GM21737 (cell line): ENCODE measurements at regions not wholly inside any gene's neighbourhood (a gene's known extent, or its start where the extent isn't known, plus 50 kb on each side); places are given as distances from the start of the nearest gene placed in this dataset.

Experiments used
- ATAC-seq: cut with Tn5 transposase; IDR thresholded peaks from one replicate; pipeline ENCODE4 v1.9.1; 2021; ENCODE audit warnings: mild to moderate bottlenecking, moderate library complexity; ENCODE audit not compliant: unreplicated experiment

GRCh38 chr9:27990524-27990923 lies 417.2 kb upstream of the C9orf72 start:
- no peak for ATAC-seq

GRCh38 chr9:27991221-27991620 lies 417.9 kb upstream of the C9orf72 start:
- ATAC-seq = no peak

- no peak for ATAC-seq
Measured at GRCh38 chr9:28001096-28001495, 427.8 kb upstream of the C9orf72 start.

GRCh38 chr9:28004900-28005299 lies 431.6 kb upstream of the C9orf72 start:
- ATAC-seq = no peak

- no peak for ATAC-seq
Measured at GRCh38 chr9:28005779-28006178, 432.5 kb upstream of the C9orf72 start.

GRCh38 chr9:28007097-28007817 lies 434.0 kb upstream of the C9orf72 start:
- no peak for ATAC-seq

GRCh38 chr9:28014212-28014611 lies 440.9 kb upstream of the C9orf72 start:
- no peak for ATAC-seq

- no peak for ATAC-seq
Measured at GRCh38 chr9:28024676-28025075, 451.4 kb upstream of the C9orf72 start.

GRCh38 chr9:28025186-28025585 lies 451.9 kb upstream of the C9orf72 start:
- ATAC-seq = no peak

- ATAC-seq = no peak
Measured at GRCh38 chr9:28031521-28032267, 458.4 kb upstream of the C9orf72 start.

GRCh38 chr9:28032268-28032590 lies 458.9 kb upstream of the C9orf72 start:
- no peak for ATAC-seq

- no peak for ATAC-seq
Measured at GRCh38 chr9:28034242-28034641, 461.0 kb upstream of the C9orf72 start.

- ATAC-seq = no peak
Measured at GRCh38 chr9:28037968-28038367, 464.7 kb upstream of the C9orf72 start.

GRCh38 chr9:28045051-28045450 lies 471.8 kb upstream of the C9orf72 start:
- no peak for ATAC-seq

GRCh38 chr9:28050046-28050445 lies 476.8 kb upstream of the C9orf72 start:
- ATAC-seq = no peak

- no peak for ATAC-seq
Measured at GRCh38 chr9:28050941-28051340, 477.7 kb upstream of the C9orf72 start.

- no peak for ATAC-seq
Measured at GRCh38 chr9:28051559-28052503, 478.6 kb upstream of the C9orf72 start.

GRCh38 chr9:28053096-28053777 lies 480.0 kb upstream of the C9orf72 start:
- no peak for ATAC-seq

GRCh38 chr9:28056006-28056405 lies 482.7 kb upstream of the C9orf72 start:
- ATAC-seq = no peak

GRCh38 chr9:28056466-28056865 lies 483.2 kb upstream of the C9orf72 start:
- no peak for ATAC-seq

GRCh38 chr9:28059192-28059591 lies 485.9 kb upstream of the C9orf72 start:
- no peak for ATAC-seq
